Central memory CD8-positive, alpha-beta T cell (primary cell): ENCODE measurements at regions not wholly inside any gene's neighbourhood (a gene's known extent, or its start where the extent isn't known, plus 50 kb on each side); places are given as distances from the start of the nearest gene placed in this dataset.

Experiments used
- ATAC-seq: fragments of 150-1000 bp; cut with Tn5 transposase; replicated peaks from 2 replicates; pipeline ENCODE4 v1.10.0; 2022; ENCODE audit warnings: mild to moderate bottlenecking, moderate FRiP score, moderate number of reproducible peaks; ENCODE audit not compliant: poor library complexity, severe bottlenecking; ENCODE audit errors: extremely low read depth
- DNase-seq, 2 donors: peaks; one replicate each; pipeline ENCODE4 v3.0.0; 2021; ENCODE audit warnings: low spot score in 2 of 2
- H3K27ac Mint-ChIP-seq: one replicate; pipeline ENCODE4 v1.8.0; 2022; ENCODE audit warnings: low read depth, mild to moderate bottlenecking, moderate library complexity, mixed read lengths
- H3K27me3 Mint-ChIP-seq: one replicate; pipeline ENCODE4 v1.8.0; 2022; ENCODE audit warnings: mixed read lengths
- H3K36me3 Mint-ChIP-seq: one replicate; pipeline ENCODE4 v1.8.0; 2022; ENCODE audit warnings: mild to moderate bottlenecking, moderate library complexity, mixed read lengths; ENCODE audit not compliant: insufficient read depth
- H3K4me1 Mint-ChIP-seq: one replicate; pipeline ENCODE4 v1.8.0; 2022; ENCODE audit warnings: mixed read lengths
- H3K4me3 Mint-ChIP-seq: one replicate; pipeline ENCODE4 v1.8.0; 2022; ENCODE audit warnings: mild to moderate bottlenecking, moderate library complexity, mixed read lengths
- H3K9me3 Mint-ChIP-seq: one replicate; pipeline ENCODE4 v1.8.0; 2022; ENCODE audit warnings: mixed read lengths

DNA sequence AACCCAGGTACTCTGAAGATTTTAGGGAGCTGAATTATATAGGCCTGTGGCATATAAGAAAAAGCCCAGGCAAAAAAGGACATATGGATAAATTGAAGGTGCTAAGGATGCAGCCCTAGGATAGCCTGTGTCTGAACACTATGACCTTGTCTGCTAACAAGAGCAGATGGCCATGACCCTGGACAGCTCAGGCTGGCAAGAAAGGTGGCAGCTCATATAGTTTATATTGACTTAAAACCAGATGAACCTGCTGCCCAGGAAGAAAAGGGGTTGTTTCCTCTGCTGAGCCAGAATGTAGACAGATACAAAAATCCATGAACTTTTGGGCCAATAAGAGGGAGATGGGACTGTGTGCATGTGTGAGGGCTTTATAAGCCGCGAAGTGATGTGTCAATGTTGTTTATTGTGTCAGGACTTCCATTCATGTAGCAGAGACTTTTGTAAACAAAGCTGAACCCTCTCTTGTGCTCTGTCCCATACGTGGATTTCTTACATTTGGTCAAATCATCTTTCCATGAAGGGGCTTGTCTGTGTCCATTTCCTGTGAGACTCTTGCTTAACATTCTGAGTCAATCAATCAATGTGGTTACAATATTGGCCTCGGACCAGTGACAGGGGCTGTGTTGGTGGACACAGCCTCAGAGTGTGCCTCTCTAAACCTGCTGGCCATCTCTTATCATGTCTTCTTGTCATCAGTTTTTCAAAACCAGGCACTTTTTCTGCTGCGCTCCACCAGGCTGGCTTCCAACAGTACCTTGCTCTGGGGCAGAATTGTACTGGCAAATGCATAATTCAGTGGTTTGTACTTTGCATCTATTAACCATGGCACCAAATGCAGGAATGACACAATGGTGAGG lies 321.2 kb downstream of the WDR72 start:
- no peak for DNase-seq
- Mint-ChIP-seq H3K27ac (no peak overlapping the region), H3K9me3 (no peaks in the 10 kb centered on the region), H3K27me3 (no peaks in the 10 kb centered on the region), H3K4me3 (no peak overlapping the region), H3K36me3 (no peaks in the 10 kb centered on the region), H3K4me1 (no peaks in the 10 kb centered on the region)
- no peak for ATAC-seq

DNA sequence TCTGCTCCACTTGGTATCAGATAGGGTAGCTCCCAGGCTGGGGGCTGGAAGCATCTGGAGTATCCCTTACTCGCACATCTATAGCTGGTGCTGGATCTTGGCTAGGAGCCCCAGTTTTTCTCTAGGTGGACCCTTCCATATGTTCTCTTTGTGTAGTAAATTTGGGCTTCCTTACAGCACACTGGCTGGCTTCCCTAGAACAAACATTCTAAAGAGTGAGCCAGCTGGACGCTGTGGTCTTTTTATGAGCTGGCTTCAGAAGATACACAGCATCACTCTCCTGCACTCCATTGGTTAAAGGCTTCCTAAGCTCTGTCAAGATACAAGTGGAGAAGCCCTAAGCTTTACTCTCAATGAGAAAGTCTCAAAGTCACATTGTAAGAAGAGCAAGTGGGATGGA lies 322.1 kb downstream of the WDR72 start:
- ATAC-seq (no peak), DNase-seq (no peak)
- Mint-ChIP-seq H3K27ac (no peak overlapping the region), H3K27me3 (no peaks in the 10 kb centered on the region), H3K9me3 (no peaks in the 10 kb centered on the region), H3K36me3 (no peaks in the 10 kb centered on the region), H3K4me1 (no peaks in the 10 kb centered on the region), H3K4me3 (no peak overlapping the region)

DNA sequence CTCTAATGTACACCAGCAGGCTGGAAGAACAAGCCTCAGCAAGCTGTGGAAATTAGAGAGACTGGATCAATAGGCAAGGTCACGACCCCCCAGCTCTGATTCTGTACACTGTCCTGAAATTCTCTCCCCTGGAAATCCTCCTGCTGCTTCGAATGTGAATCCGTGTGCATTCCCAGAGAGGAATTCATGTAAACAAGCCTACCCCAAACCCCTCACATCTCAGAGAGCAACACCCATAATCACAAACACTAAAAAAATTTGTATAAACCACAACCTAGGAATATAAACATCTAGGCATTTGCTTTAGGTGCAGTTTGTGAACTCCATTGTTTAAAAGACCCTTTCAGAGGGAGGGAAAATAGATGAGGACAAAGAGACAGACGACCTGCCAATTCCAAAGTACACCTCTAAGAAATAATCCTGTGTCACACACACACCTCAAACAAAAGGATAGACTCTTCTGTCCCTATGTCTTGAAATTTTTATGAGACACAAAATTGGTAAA lies 325.2 kb downstream of the WDR72 start:
- Mint-ChIP-seq H3K4me1 (no peaks in the 10 kb centered on the region), H3K27ac (no peak overlapping the region), H3K27me3 (no peaks in the 10 kb centered on the region), H3K4me3 (no peak overlapping the region), H3K9me3 (peaks cover 11% of the 10 kb centered on the region), H3K36me3 (no peaks in the 10 kb centered on the region)
- no peak for DNase-seq
- ATAC-seq: no peak

DNA sequence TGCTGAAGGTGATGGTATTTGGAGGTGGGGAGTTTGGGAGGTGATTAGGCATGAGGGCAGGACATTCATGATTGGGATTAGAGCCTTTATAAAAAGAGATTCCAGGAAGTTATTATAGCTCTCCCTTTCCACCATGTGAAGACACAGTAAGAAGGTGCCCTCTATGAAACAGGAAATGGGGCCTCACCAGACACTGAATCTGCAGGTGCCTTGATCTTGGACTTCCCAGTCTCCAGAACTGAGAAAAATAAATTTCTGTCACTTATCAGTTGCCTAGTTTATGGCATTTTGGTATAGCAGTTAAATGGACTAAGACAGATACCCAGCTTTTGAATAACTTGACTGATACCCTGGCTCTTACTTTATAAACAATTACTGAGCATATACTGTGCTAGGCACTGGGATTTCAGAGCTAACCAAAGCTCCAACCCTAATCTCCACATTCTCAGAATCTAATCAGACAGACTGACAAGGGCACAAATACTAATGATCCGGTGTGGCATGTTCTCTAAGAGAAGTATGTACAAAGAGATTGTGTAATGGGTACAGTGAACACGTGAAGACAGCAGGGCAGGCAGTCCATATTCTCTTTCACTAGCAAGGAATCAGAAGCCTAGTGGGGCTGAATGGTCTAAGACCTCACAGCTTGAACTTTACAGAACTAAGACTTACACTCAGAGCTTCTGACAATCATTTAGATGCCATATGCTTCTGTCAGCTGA lies 343.1 kb downstream of the WDR72 start:
- Mint-ChIP-seq H3K4me3 (no peak overlapping the region), H3K27ac (no peak overlapping the region), H3K27me3 (no peaks in the 10 kb centered on the region), H3K4me1 (no peaks in the 10 kb centered on the region), H3K9me3 (no peaks in the 10 kb centered on the region), H3K36me3 (no peaks in the 10 kb centered on the region)
- DNase-seq (no peak), ATAC-seq (no peak)

DNA sequence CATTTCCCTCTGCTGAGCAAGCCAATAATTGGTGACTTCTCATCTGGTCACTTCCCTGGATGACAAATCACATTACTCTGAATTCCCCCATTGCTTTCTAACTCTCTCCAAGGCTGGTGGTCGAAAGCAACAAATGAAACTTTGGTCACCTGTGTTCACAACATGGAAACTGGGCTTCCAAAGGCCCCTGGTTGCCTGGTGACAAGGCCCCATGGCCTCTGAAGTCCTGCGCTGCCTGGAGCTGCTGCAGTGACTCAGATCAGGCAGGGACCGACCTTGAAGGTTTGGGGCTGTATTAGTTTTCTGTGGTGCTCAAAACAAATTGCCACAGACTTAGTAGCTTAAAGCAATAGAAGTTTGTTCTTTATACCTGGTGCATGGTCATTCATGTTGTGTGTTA lies 345.3 kb downstream of the WDR72 start:
- Mint-ChIP-seq H3K36me3 (no peaks in the 10 kb centered on the region), H3K4me1 (no peaks in the 10 kb centered on the region), H3K27me3 (no peaks in the 10 kb centered on the region), H3K4me3 (no peak overlapping the region), H3K9me3 (peaks cover 7% of the 10 kb centered on the region), H3K27ac (no peak overlapping the region)
- ATAC-seq (no peak), DNase-seq (no peak)

DNA sequence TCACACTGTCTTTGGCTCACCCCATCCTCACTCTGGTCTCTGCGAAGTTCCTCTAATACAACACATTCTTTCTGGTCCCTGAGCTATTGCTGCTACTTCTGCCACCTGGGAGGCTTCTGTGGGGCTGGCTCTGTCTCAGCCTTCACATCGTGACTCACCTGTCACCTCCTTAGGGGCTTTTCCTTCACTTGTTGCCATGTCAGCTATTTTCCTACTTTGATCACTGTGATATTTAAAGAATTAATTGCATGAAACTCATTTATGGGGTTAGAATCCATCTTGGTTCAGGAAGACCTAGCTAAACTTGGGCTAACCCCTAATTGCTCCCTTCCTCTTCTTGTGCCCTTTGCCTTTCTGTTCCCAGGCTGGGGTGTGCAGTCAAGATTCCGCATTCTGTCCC lies 346.9 kb downstream of the WDR72 start:
- no peaks in the 10 kb centered on the region for H3K36me3 Mint-ChIP-seq
- no peak overlapping the region for H3K4me3 Mint-ChIP-seq
- DNase-seq (no peak), ATAC-seq (no peak)
- H3K4me1 Mint-ChIP-seq: no peaks in the 10 kb centered on the region
- no peaks in the 10 kb centered on the region for H3K27me3 Mint-ChIP-seq
- H3K27ac Mint-ChIP-seq: no peak overlapping the region
- peaks cover 7% of the 10 kb centered on the region for H3K9me3 Mint-ChIP-seq

DNA sequence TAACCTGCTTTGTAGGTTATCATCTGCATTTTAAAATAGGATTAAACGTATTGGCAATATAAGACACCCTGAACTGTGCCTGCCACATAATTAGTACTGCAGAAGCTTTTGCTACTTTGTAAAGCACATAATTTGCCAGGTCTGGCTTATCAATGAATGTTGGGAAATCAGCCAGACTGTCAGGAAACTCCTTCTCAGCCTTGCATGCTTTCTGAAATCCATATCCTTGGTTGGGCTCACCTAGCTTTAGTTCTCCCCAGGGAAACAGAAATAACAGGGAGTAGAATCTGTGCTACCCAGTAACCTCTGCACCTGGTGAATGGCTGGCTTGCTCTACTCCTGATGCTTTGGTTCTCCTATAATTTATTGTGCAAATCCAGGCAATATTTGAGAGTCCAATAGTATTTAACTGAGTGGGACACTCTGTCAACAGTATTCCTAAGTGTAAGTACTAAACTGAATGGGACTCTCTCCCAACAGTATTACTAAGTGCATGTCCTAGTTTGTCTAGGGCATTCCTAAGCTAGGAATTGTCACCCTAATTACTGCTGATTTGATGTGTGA lies 354.5 kb downstream of the WDR72 start:
- no peaks in the 10 kb centered on the region for H3K27me3 Mint-ChIP-seq
- H3K36me3 Mint-ChIP-seq: no peaks in the 10 kb centered on the region
- ATAC-seq: no peak
- no peak for DNase-seq
- no peak overlapping the region for H3K4me3 Mint-ChIP-seq
- no peak overlapping the region for H3K27ac Mint-ChIP-seq
- no peaks in the 10 kb centered on the region for H3K4me1 Mint-ChIP-seq
- H3K9me3 Mint-ChIP-seq: peaks cover 5% of the 10 kb centered on the region

DNA sequence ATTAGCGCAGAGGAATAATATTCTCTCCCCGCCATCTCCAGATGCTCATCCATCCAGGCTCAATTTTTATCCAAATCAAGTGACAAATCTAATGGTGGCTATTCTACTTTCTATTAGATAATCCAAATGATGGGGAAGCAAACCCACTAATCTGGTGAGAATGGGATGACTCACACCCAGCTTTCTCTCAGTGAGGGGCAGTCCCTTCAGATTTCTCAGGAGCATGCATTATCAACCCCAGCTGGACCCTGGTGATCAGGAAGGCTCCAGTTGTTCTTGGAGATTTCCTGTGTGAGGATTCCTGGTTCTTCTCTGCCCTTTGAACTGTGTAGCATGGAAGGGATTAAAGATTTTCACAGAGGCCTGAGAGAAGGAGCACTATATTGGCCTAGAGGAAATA lies 358.0 kb downstream of the WDR72 start:
- ATAC-seq: no peak
- no peak for DNase-seq
- H3K4me1 Mint-ChIP-seq: no peaks in the 10 kb centered on the region

DNA sequence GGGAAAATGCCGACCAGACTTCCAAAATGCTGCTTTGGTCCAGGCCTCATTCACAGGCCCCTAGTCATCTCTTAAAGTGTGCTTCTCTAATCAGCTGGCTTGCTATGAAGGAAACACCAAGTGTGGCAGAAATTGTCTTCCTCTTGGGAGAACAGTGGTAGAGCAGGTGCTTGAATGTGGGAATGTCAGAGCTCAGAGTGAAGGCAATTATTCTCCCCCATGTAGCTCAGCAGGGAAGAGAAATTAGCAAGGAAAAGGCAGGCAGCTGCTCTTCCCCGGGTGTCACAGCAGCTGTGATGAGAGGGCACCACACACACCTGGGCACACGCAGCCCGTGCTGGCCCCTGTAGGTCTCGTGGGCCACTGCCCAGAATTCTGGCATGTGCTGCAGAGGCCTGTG lies 358.5 kb downstream of the WDR72 start:
- H3K27me3 Mint-ChIP-seq: no peaks in the 10 kb centered on the region
- DNase-seq (no peak), ATAC-seq (no peak)
- no peaks in the 10 kb centered on the region for H3K9me3 Mint-ChIP-seq
- H3K36me3 Mint-ChIP-seq: peaks cover 2% of the 10 kb centered on the region
- H3K27ac Mint-ChIP-seq: no peak overlapping the region
- H3K4me1 Mint-ChIP-seq: no peaks in the 10 kb centered on the region
- H3K4me3 Mint-ChIP-seq: no peak overlapping the region

More for the DNA sequence above, 358.0 kb downstream of the WDR72 start:
- Mint-ChIP-seq H3K9me3 (no peaks in the 10 kb centered on the region), H3K27ac (no peak overlapping the region), H3K27me3 (no peaks in the 10 kb centered on the region), H3K4me3 (no peak overlapping the region), H3K36me3 (peaks cover 2% of the 10 kb centered on the region)

DNA sequence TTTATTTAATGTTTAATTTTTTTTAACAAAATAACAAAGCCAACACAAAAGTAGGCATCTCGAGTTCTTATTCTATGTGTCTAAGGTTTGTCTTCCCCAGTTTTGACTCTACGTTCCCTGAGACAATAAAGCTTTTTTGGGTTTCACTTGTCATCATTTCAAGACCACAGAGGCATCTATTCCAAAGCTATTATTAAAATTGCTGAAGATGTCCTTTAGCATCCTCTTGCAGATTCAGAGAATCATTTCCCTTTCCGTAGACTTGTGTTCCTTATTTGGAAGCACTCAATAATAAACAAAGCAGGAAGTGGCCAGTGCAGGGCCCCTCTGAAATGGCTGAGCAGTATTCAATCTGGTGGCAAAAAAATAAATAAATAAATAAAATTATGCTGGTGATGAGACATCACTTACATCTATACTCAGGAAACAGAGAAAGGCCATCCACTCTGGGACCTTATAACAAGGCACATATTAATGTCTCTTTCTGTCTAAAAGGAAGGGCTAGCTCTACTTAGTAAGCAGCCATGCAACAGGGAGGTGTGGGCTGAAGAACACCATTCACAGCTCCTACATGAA lies 362.3 kb downstream of the WDR72 start:
- H3K27me3 Mint-ChIP-seq: no peaks in the 10 kb centered on the region
- no peaks in the 10 kb centered on the region for H3K9me3 Mint-ChIP-seq
- DNase-seq: no peak
- peaks cover 2% of the 10 kb centered on the region for H3K36me3 Mint-ChIP-seq
- no peak for ATAC-seq
- no peak overlapping the region for H3K4me3 Mint-ChIP-seq
- H3K27ac Mint-ChIP-seq: no peak overlapping the region
- no peaks in the 10 kb centered on the region for H3K4me1 Mint-ChIP-seq

DNA sequence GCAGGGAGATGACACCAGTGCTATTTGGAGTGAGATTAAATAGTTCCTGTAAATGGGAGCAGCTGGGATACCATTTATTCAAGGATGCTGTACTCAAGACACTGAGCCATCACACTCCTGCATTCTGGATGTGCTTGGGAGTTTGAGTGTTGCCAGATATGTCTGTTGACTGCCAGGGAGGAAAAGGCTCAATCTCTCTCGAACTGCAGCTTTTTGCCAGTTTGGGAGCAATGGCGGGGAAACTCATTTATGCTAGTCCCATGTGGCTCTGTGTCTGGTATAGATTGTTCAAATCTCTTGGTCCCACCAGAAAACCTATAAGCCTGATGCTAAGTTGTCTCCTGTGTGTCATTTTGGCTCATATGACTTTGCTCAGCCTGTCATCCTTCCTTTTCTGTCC lies 363.6 kb downstream of the WDR72 start:
- DNase-seq (no peak), ATAC-seq (no peak)
- no peak overlapping the region for H3K27ac Mint-ChIP-seq
- peaks cover 2% of the 10 kb centered on the region for H3K36me3 Mint-ChIP-seq
- H3K4me1 Mint-ChIP-seq: no peaks in the 10 kb centered on the region
- no peaks in the 10 kb centered on the region for H3K9me3 Mint-ChIP-seq
- no peak overlapping the region for H3K4me3 Mint-ChIP-seq
- no peaks in the 10 kb centered on the region for H3K27me3 Mint-ChIP-seq

DNA sequence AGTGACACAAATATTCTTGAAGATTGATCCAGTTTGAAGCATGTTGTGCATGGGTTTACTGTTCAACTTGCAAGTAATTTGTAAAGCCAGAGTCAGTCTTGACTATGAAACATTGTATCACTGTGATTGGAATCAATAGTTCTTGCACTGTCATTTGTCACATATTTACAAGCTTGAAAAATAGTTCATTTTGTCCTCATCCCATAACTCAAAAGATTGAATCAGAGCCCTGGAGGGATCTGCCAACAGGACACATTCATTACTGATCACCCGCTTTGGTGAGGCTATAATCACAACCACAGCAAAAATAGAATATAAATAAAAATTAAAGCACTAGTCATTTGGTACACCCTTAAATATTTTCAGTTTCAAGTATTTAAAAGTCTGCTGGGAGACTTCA lies 368.9 kb downstream of the WDR72 start:
- Mint-ChIP-seq H3K4me3 (no peak overlapping the region), H3K36me3 (peaks cover 2% of the 10 kb centered on the region), H3K9me3 (no peaks in the 10 kb centered on the region), H3K27me3 (no peaks in the 10 kb centered on the region), H3K27ac (no peak overlapping the region), H3K4me1 (no peaks in the 10 kb centered on the region)
- ATAC-seq: no peak
- DNase-seq: no peak
